ENCODE measurements at regions not wholly inside any gene's neighbourhood (a gene's known extent, or its start where the extent isn't known, plus 50 kb on each side); places are given as distances from the start of the nearest gene placed in this dataset.

GRCh38 chr3:130827486-130827885 is 66.4 kb upstream of the ATP2C1 start:
- no peak for DNase-seq
- Mint-ChIP-seq H3K27me3 (ENCODE audit: low read depth) (peaks cover 2% of the 10 kb centered on the region; the same call in 1 of the 2 replicates), H3K36me3 (ENCODE audit: insufficient read depth in 1 of 3, low read depth in 3 of 3) (no peaks in the 10 kb centered on the region), H3K4me1 (peaks cover 45 to 49% of the 10 kb centered on the region in 2 experiments), H3K27ac (no peak overlapping the region), H3K9me3 (no peaks in the 10 kb centered on the region), H3K4me3 (no peak overlapping the region)
- no peak overlapping the region for H3K4ac ChIP-seq (ENCODE audit: low read depth, low read length)
- H4K91ac ChIP-seq (ENCODE audit: insufficient read length, low read depth, low read length), result no peak overlapping the region
- H3K14ac ChIP-seq (ENCODE audit: insufficient read depth, low read length), result no peak overlapping the region
- TF ChIP-seq CTCF (conservative IDR thresholded peaks at IDR 0.05), result no peak
- no peak overlapping the region for H3K56ac ChIP-seq (ENCODE audit: insufficient read length, low read depth, low read length)
- no peaks in the 10 kb centered on the region for H3K23me2 ChIP-seq (ENCODE audit: insufficient read length, low read depth, low read length, poor library complexity, severe bottlenecking)
- H2BK120ac ChIP-seq (ENCODE audit: low read depth, low read length, poor library complexity, severe bottlenecking), result no peak overlapping the region
- H4K20me1 ChIP-seq (ENCODE audit: control insufficient read depth, insufficient read depth, insufficient read length), result no peaks in the 10 kb centered on the region
- H4K5ac ChIP-seq (ENCODE audit: insufficient read length, low read depth, low read length), result no peak overlapping the region
- H2AFZ ChIP-seq (ENCODE audit: low read length), result no peak overlapping the region
- no peak overlapping the region for H2BK20ac ChIP-seq (ENCODE audit: low read depth, low read length, poor library complexity, severe bottlenecking)
- no peaks in the 10 kb centered on the region for H3K27me3 ChIP-seq (ENCODE audit: insufficient read depth, low read length)
- no peak overlapping the region for H2AK5ac ChIP-seq (ENCODE audit: insufficient read length, low read length)
- H3K18ac ChIP-seq (ENCODE audit: insufficient read length, low read depth, low read length), result no peak overlapping the region
- no CpG with 5 or more reads among the region's 11 CpGs for WGBS (ENCODE audit: extremely low coverage, insufficient read length, low lambda C conversion rate)
- no peak overlapping the region for H3K23ac ChIP-seq (ENCODE audit: insufficient read length, low read depth, low read length)
- no peak overlapping the region for H2BK12ac ChIP-seq (ENCODE audit: insufficient read length, low read depth, low read length)
- H3T11ph ChIP-seq (ENCODE audit: low read length), result no peak overlapping the region
- H4K8ac ChIP-seq (replicated peaks; ENCODE audit: insufficient read length, low read depth, low read length), result no peak overlapping the region
- no peak overlapping the region for H3K27ac ChIP-seq (ENCODE audit: insufficient read length, low read depth, low read length)
- no peak overlapping the region for H3K9ac ChIP-seq (ENCODE audit: extremely low read depth, insufficient read length, low read length)
- H3K79me1 ChIP-seq (ENCODE audit: insufficient read depth, low read depth, low read length, poor library complexity, severe bottlenecking), result no peaks in the 10 kb centered on the region
- no peak overlapping the region for H3K4me2 ChIP-seq (ENCODE audit: insufficient read depth, insufficient read length, low read length)
- H3K9me3 ChIP-seq (ENCODE audit: control insufficient read depth, low read depth, low read length), result no peaks in the 10 kb centered on the region
- peaks cover 2% of the 10 kb centered on the region; the same call in 1 of the 2 replicates for H3K4me1 ChIP-seq (ENCODE audit: insufficient read depth, low read length)
- H3K79me2 ChIP-seq (ENCODE audit: insufficient read depth, low read length), result no peaks in the 10 kb centered on the region
- H2BK15ac ChIP-seq (ENCODE audit: low read depth, low read length), result no peak overlapping the region
- no peak overlapping the region for H2BK5ac ChIP-seq (ENCODE audit: insufficient read length, low read length)
